GM18858 (cell line): ENCODE measurements at regions not wholly inside any gene's neighbourhood (a gene's known extent, or its start where the extent isn't known, plus 50 kb on each side); places are given as distances from the start of the nearest gene placed in this dataset.

Source experiments
- ATAC-seq: cut with Tn5 transposase; IDR thresholded peaks from one replicate; pipeline ENCODE4 v1.9.1; 2021; ENCODE audit not compliant: unreplicated experiment

- ATAC-seq: no peak
Observed at GRCh38 chr5:99928490-99928889, 606.7 kb upstream of the FAM174A start.

GRCh38 chr5:99926463-99926862, 608.7 kb upstream of the FAM174A start:
- ATAC-seq: peak; percentile 44

GRCh38 chr5:99922386-99922785, 612.8 kb upstream of the FAM174A start:
- no peak for ATAC-seq

GRCh38 chr5:99911971-99912370, 623.2 kb upstream of the FAM174A start:
- ATAC-seq: no peak

- ATAC-seq: no peak
Observed at GRCh38 chr5:99906776-99907175, 628.4 kb upstream of the FAM174A start.

- no peak for ATAC-seq
Observed at GRCh38 chr5:99901972-99902371, 633.2 kb upstream of the FAM174A start.

- no peak for ATAC-seq
Observed at GRCh38 chr5:99900302-99900852, 634.8 kb upstream of the FAM174A start.

- ATAC-seq: no peak
Observed at GRCh38 chr5:99879791-99880511, 655.2 kb upstream of the FAM174A start.

GRCh38 chr5:99878830-99879229, 656.3 kb upstream of the FAM174A start:
- no peak for ATAC-seq

GRCh38 chr5:99866740-99867139, 668.4 kb upstream of the FAM174A start:
- ATAC-seq: peak; percentile 93

- ATAC-seq: no peak
Observed at GRCh38 chr5:99865159-99865558, 670.0 kb upstream of the FAM174A start.

GRCh38 chr5:99835791-99836190, 699.4 kb upstream of the FAM174A start:
- no peak for ATAC-seq

- ATAC-seq: no peak
Observed at GRCh38 chr5:99827136-99827535, 708.0 kb upstream of the FAM174A start.

GRCh38 chr5:99817796-99818195, 717.4 kb upstream of the FAM174A start:
- ATAC-seq: no peak

GRCh38 chr5:99814321-99815063, 720.7 kb upstream of the FAM174A start:
- ATAC-seq: no peak

- no peak for ATAC-seq
Observed at GRCh38 chr5:99808657-99809230, 726.4 kb upstream of the FAM174A start.

- no peak for ATAC-seq
Observed at GRCh38 chr5:99807346-99807745, 727.8 kb upstream of the FAM174A start.

- no peak for ATAC-seq
Observed at GRCh38 chr5:99795031-99795430, 740.1 kb upstream of the FAM174A start.

- no peak for ATAC-seq
Observed at GRCh38 chr5:99788482-99788881, 746.7 kb upstream of the FAM174A start.

GRCh38 chr5:99775189-99775588, 760.0 kb upstream of the FAM174A start:
- no peak for ATAC-seq

- ATAC-seq: no peak
Observed at GRCh38 chr5:99773290-99773689, 761.9 kb upstream of the FAM174A start.

- no peak for ATAC-seq
Observed at GRCh38 chr5:99771296-99771695, 763.9 kb upstream of the FAM174A start.
